Small intestine (tissue), 7 donors: ENCODE measurements at regions not wholly inside any gene's neighbourhood (a gene's known extent, or its start where the extent isn't known, plus 50 kb on each side); places are given as distances from the start of the nearest gene placed in this dataset.

ENCODE experiments used
- DNase-seq, 2 donors: peaks; one replicate each; pipeline versions ENCODE4 v3.0.0 to v3.0.0-alpha.2; 2013
- FAIRE-seq: peaks from 2 replicates; lab custom pipeline; 2012; peaks lifted over from hg19 to GRCh38; lab: Jason Lieb, UNC
- H3K27ac ChIP-seq, 3 donors: one replicate each; pipeline ENCODE4 v1.5.1; 2013; ENCODE audit warnings: low read length in 2 of 3, mild to moderate bottlenecking in 2 of 3, control low read depth in 1 of 3, inconsistent platforms in 1 of 3, low read depth in 1 of 3, moderate library complexity in 1 of 3
- H3K27me3 ChIP-seq, 3 donors: one replicate each; pipeline ENCODE4 v1.6.1; 2013; ENCODE audit warnings: low read length in 3 of 3, inconsistent platforms in 1 of 3; ENCODE audit not compliant: control insufficient read depth in 3 of 3, insufficient read depth in 3 of 3
- H3K36me3 ChIP-seq, 3 donors: one replicate each; pipeline ENCODE4 v1.6.1; 2013; ENCODE audit warnings: low read length in 3 of 3, inconsistent platforms in 1 of 3, low read depth in 1 of 3, mild to moderate bottlenecking in 1 of 3, moderate library complexity in 1 of 3; ENCODE audit not compliant: control insufficient read depth in 3 of 3, insufficient read depth in 2 of 3
- H3K4me1 ChIP-seq, 3 donors: one replicate each; pipeline ENCODE4 v1.6.1; 2013; ENCODE audit warnings: low read length in 2 of 3, inconsistent platforms in 1 of 3, low read depth in 1 of 3, mild to moderate bottlenecking in 1 of 3, moderate library complexity in 1 of 3; ENCODE audit not compliant: control insufficient read depth in 3 of 3, insufficient read depth in 2 of 3
- H3K4me3 ChIP-seq, 3 donors: one replicate each; pipeline ENCODE4 v1.5.1; 2013; ENCODE audit warnings: low read length in 3 of 3, control low read depth in 1 of 3, inconsistent platforms in 1 of 3, low read depth in 1 of 3, mild to moderate bottlenecking in 1 of 3, moderate library complexity in 1 of 3
- H3K9me3 ChIP-seq, 2 donors: one replicate each; pipeline ENCODE4 v1.6.1; 2013; ENCODE audit warnings: low read depth in 1 of 2, low read length in 1 of 2; ENCODE audit not compliant: control insufficient read depth in 2 of 2, insufficient read depth in 1 of 2
- WGBS, 3 donors: extraction: QIAGEN DNeasy Blood & Tissue Kit; methylation state at CpG; one replicate each; pipeline ENCODE4 v1.1.7; 2013; 5-methylcytosine and 5-hydroxymethylcytosine counted together
- donor health status: healthy with polysubstance abuse.
- donor health status: control.
- donor health status: control.
- donor health status: Bipolar disorder and iron deficiency.
- donor health status: healthy.

- DNase-seq (no peak), FAIRE-seq (no peak)
- no peaks in the 10 kb centered on the region for H3K9me3 ChIP-seq
- H3K27me3 ChIP-seq, result no peaks in the 10 kb centered on the region
- H3K4me3 ChIP-seq, result no peak overlapping the region
- H3K36me3 ChIP-seq, result no peaks in the 10 kb centered on the region
- H3K4me1 ChIP-seq, result no peaks in the 10 kb centered on the region
- 79 to 93% (median 81%) methylated on average over 1 of the region's 1 CpG for WGBS, 3 donors
- H3K27ac ChIP-seq, result no peak overlapping the region
Observed at GRCh38 chr6:54467384-54467783, 159.1 kb downstream of the TINAG start.

- no peak overlapping the region for H3K4me3 ChIP-seq
- WGBS, 3 donors, result 84 to 89% (median 87%) methylated on average over 4 of the region's 4 CpGs
- H3K27ac ChIP-seq, result no peak overlapping the region
- no peaks in the 10 kb centered on the region for H3K36me3 ChIP-seq
- H3K4me1 ChIP-seq, result no peaks in the 10 kb centered on the region
- no peak for DNase-seq
- H3K9me3 ChIP-seq, result no peaks in the 10 kb centered on the region
- no peak for FAIRE-seq
- H3K27me3 ChIP-seq, result no peaks in the 10 kb centered on the region
Observed at GRCh38 chr6:54473328-54473727, 165.1 kb downstream of the TINAG start.

- no peak overlapping the region for H3K27ac ChIP-seq
- H3K9me3 ChIP-seq, result no peaks in the 10 kb centered on the region
- H3K27me3 ChIP-seq, result no peaks in the 10 kb centered on the region
- DNase-seq (no peak), FAIRE-seq (no peak)
- no peaks in the 10 kb centered on the region for H3K4me1 ChIP-seq
- no peaks in the 10 kb centered on the region for H3K36me3 ChIP-seq
- WGBS, 3 donors, result 75 to 85% (median 82%) methylated on average over 2 of the region's 2 CpGs
- no peak overlapping the region for H3K4me3 ChIP-seq
Observed at GRCh38 chr6:54474898-54475297, 166.7 kb downstream of the TINAG start.

- DNase-seq, result peak; percentile 22 to 54
- H3K27ac ChIP-seq, result no peak overlapping the region
Observed at GRCh38 chr6:54481091-54481490, 172.8 kb downstream of the TINAG start.

GRCh38 chr6:54491431-54491830, 183.2 kb downstream of the TINAG start:
- no peaks in the 10 kb centered on the region for H3K27me3 ChIP-seq
- H3K27ac ChIP-seq, result no peak overlapping the region
- FAIRE-seq (no peak), DNase-seq (no peak)
- no peaks in the 10 kb centered on the region for H3K36me3 ChIP-seq
- H3K4me1 ChIP-seq, result no peaks in the 10 kb centered on the region
- H3K9me3 ChIP-seq, result peaks cover 0 to 13% of the 10 kb centered on the region in 2 donors
- 70 to 79% (median 78%) methylated on average over 3 of the region's 3 CpGs for WGBS, 3 donors
- H3K4me3 ChIP-seq, result no peak overlapping the region

More at GRCh38 chr6:54481091-54481490, 172.8 kb downstream of the TINAG start:
- FAIRE-seq, result no peak
- H3K4me3 ChIP-seq, result no peak overlapping the region
- no peaks in the 10 kb centered on the region for H3K9me3 ChIP-seq
- no peaks in the 10 kb centered on the region for H3K36me3 ChIP-seq
- no peaks in the 10 kb centered on the region for H3K4me1 ChIP-seq
- 56 to 74% (median 64%) methylated on average over 4 of the region's 4 CpGs for WGBS, 3 donors
- H3K27me3 ChIP-seq, result no peaks in the 10 kb centered on the region

- H3K4me1 ChIP-seq, result no peaks in the 10 kb centered on the region
- FAIRE-seq, result no peak
- peaks cover 0 to 13% of the 10 kb centered on the region in 2 donors for H3K9me3 ChIP-seq
- no peak overlapping the region for H3K27ac ChIP-seq
- no peaks in the 10 kb centered on the region for H3K27me3 ChIP-seq
- no peaks in the 10 kb centered on the region for H3K36me3 ChIP-seq
- no peak overlapping the region for H3K4me3 ChIP-seq
- no peak for DNase-seq
Observed at GRCh38 chr6:54493138-54493537, 184.9 kb downstream of the TINAG start.

- Histone ChIP-seq H3K9me3 (no peaks in the 10 kb centered on the region), H3K4me1 (no peaks in the 10 kb centered on the region), H3K27me3 (no peaks in the 10 kb centered on the region), H3K27ac (no peak overlapping the region), H3K4me3 (no peak overlapping the region), H3K36me3 (no peaks in the 10 kb centered on the region)
- DNase-seq (no peak), FAIRE-seq (peak; percentile 72)
- 56 to 75% (median 74%) methylated on average over 1 of the region's 1 CpG for WGBS, 3 donors
Observed at GRCh38 chr6:54503144-54503543, 194.9 kb downstream of the TINAG start.

GRCh38 chr6:54515013-54515412, 206.8 kb downstream of the TINAG start:
- peak; percentile 4 to 14 for DNase-seq
- Histone ChIP-seq H3K9me3 (no peaks in the 10 kb centered on the region), H3K27ac (no peak overlapping the region), H3K4me1 (no peaks in the 10 kb centered on the region), H3K4me3 (no peak overlapping the region), H3K27me3 (no peaks in the 10 kb centered on the region), H3K36me3 (no peaks in the 10 kb centered on the region)
- 25 to 57% (median 31%) methylated on average over 2 of the region's 2 CpGs for WGBS, 3 donors
- FAIRE-seq, result no peak

- H3K27me3 ChIP-seq, result no peaks in the 10 kb centered on the region
- FAIRE-seq, result no peak
Observed at GRCh38 chr6:54515713-54516112, 207.5 kb downstream of the TINAG start.

More at GRCh38 chr6:54515713-54516112, 207.5 kb downstream of the TINAG start:
- Histone ChIP-seq H3K27ac (no peak overlapping the region), H3K9me3 (no peaks in the 10 kb centered on the region), H3K4me3 (no peak overlapping the region), H3K36me3 (no peaks in the 10 kb centered on the region), H3K4me1 (no peaks in the 10 kb centered on the region)
- 50 to 66% (median 59%) methylated on average over 1 of the region's 1 CpG for WGBS, 3 donors
- DNase-seq, result no peak
